K562 (cell line): ENCODE measurements at regions not wholly inside any gene's neighbourhood (a gene's known extent, or its start where the extent isn't known, plus 50 kb on each side); places are given as distances from the start of the nearest gene placed in this dataset.

Source experiments
- ATAC-seq: fragments of 200-7000 bp; cut with Tn5 transposase; 3 replicates; pipeline ENCODE4 v1.9.1; 2020; ENCODE audit warnings: moderate library complexity
- BruUV-seq: library from RNA; stranded (reverse); fragments of 400-500 nt; replicated peaks from 2 replicates; lab custom pipeline; 2021; lab: Mats Ljungman, UMichigan
- CTCF ChIA-PET: fragments of 300-600 bp; formaldehyde crosslinking; extraction: SDS; loops from one replicate; lab custom pipeline; 2021; ENCODE audit warnings: low intra/inter-chr PET ratio; lab: Yijun Ruan, JAX
- POLR2A ChIA-PET: fragments of 300-600, 350-650 bp; sonication (Branson Sonifier 250); formaldehyde crosslinking; extraction: SDS; loops from one replicate; lab custom pipeline; 2021; ENCODE audit warnings: antibody characterized with exemption, inconsistent platforms; lab: Yijun Ruan, JAX
- DNase-seq, 4 experiments: peaks; one replicate each; pipeline versions ENCODE4 v3.0.0 to v3.0.0-alpha.2; 2011 to 2018; ENCODE audit warnings: low spot score in 3 of 4, mixed read lengths in 3 of 4; ENCODE audit errors: extremely low read depth in 1 of 4
- FAIRE-seq: peaks from 2 replicates; lab custom pipeline; 2011; peaks lifted over from hg19 to GRCh38; lab: Jason Lieb, UNC
- H2AFZ ChIP-seq: 2 replicates; pipeline ENCODE4 v1.6.0; 2011; ENCODE audit warnings: low read depth, low read length, control low read depth, inconsistent platforms
- H3K27ac ChIP-seq: fragments of 200-600 bp; 3 replicates; pipeline ENCODE4 v1.8.0; 2011; ENCODE audit warnings: low read depth, mild to moderate bottlenecking, control low read depth, inconsistent platforms, low read length, moderate library complexity, mixed read lengths; ENCODE audit errors: extremely low read depth
- H3K27me3 ChIP-seq, 2 experiments: fragments of 300-600 bp in 1 of 2; 2 replicates in 1 of 2; 3 replicates in 1 of 2; pipeline versions ENCODE4 v1.6.0 to v1.8.0; 2011; ENCODE audit warnings: inconsistent platforms in 2 of 2, low read length in 2 of 2, mild to moderate bottlenecking in 1 of 2, mixed read lengths in 1 of 2, moderate library complexity in 1 of 2; ENCODE audit not compliant: control insufficient read depth in 2 of 2, insufficient read depth in 2 of 2
- H3K36me3 ChIP-seq: fragments of 300-600 bp; 3 replicates; pipeline ENCODE4 v1.8.0; 2011; ENCODE audit warnings: mild to moderate bottlenecking, low read length, inconsistent platforms; ENCODE audit not compliant: control insufficient read depth, insufficient read depth
- H3K4me1 ChIP-seq, 2 experiments: fragments of 200-600 bp in 1 of 2; replicated peaks in 1 of 2; 2 replicates in 1 of 2; 3 replicates in 1 of 2; pipeline versions ENCODE4 v1.5.1 to v1.8.0; 2011; ENCODE audit warnings: inconsistent platforms in 2 of 2, low read length in 2 of 2, mild to moderate bottlenecking in 1 of 2, mixed read lengths in 1 of 2, moderate library complexity in 1 of 2; ENCODE audit not compliant: control insufficient read depth in 2 of 2, insufficient read depth in 2 of 2
- H3K4me2 ChIP-seq: 2 replicates; pipeline ENCODE4 v1.6.1; 2011; ENCODE audit warnings: low read length, control low read depth, inconsistent platforms, mixed read lengths; ENCODE audit not compliant: insufficient read depth
- H3K4me3 ChIP-seq: fragments of 200-600 bp; sonication (generic), shearing (Covaris generic); 2 replicates; pipeline ENCODE4 v1.5.1; 2016; ENCODE audit warnings: control low read depth, inconsistent platforms
- H3K79me2 ChIP-seq: fragments of 200-600 bp; 3 replicates; pipeline ENCODE4 v1.8.0; 2011; ENCODE audit warnings: low read length, inconsistent platforms; ENCODE audit not compliant: control insufficient read depth, insufficient read depth
- H3K9ac ChIP-seq, 2 experiments: 2 replicates each; pipeline versions ENCODE4 v1.6.0 to v1.6.1; 2011; ENCODE audit warnings: low read depth in 2 of 2, low read length in 2 of 2, control low read depth in 1 of 2, inconsistent platforms in 1 of 2, mild to moderate bottlenecking in 1 of 2, mixed read lengths in 1 of 2; ENCODE audit not compliant: insufficient read depth in 1 of 2
- H3K9me1 ChIP-seq: one replicate; pipeline ENCODE4 v1.6.0; 2011; ENCODE audit warnings: inconsistent platforms, mild to moderate bottlenecking, low read length, moderate library complexity; ENCODE audit not compliant: control insufficient read depth, insufficient read depth
- H3K9me3 ChIP-seq: replicated peaks from 2 replicates; pipeline ENCODE4 v1.5.1; 2011; ENCODE audit warnings: low read depth, low read length, inconsistent platforms; ENCODE audit not compliant: control insufficient read depth, insufficient read depth
- H4K20me1 ChIP-seq: replicated peaks from 2 replicates; pipeline ENCODE4 v1.6.1; 2011; ENCODE audit warnings: low read length, inconsistent platforms, mixed read lengths; ENCODE audit not compliant: control insufficient read depth, insufficient read depth
- ATF7 ChIP-seq: fragments of 450-650 bp; IDR thresholded peaks from 2 replicates; pipeline ENCODE4 v1.7.1; 2014; ENCODE audit warnings: mild to moderate bottlenecking, moderate library complexity
- CXXC5 ChIP-seq: fragments of 250-450 bp; sonication (Bioruptor Pico); IDR thresholded peaks from 2 replicates; pipeline ENCODE4 v1.8.0; 2022; ENCODE audit warnings: inconsistent platforms, mild to moderate bottlenecking, moderate library complexity
- E2F8 ChIP-seq: fragments of 450-650 bp; IDR thresholded peaks from 2 replicates; pipeline ENCODE4 v1.7.1; 2018; ENCODE audit warnings: mild to moderate bottlenecking, low read depth; ENCODE audit not compliant: partially characterized antibody
- HIVEP1 ChIP-seq: fragments of 250-450 bp; sonication (Bioruptor Pico); IDR thresholded peaks from 2 replicates; pipeline ENCODE4 v1.4.0; 2020; ENCODE audit warnings: mild to moderate bottlenecking
- NCOR1 ChIP-seq: fragments of 450-650 bp; IDR thresholded peaks from 2 replicates; pipeline ENCODE4 v1.6.1; 2016; ENCODE audit warnings: mild to moderate bottlenecking, moderate library complexity
- POLR2AphosphoS2 ChIP-seq: IDR thresholded peaks from 2 replicates; pipeline ENCODE4 v1.6.1; 2012; ENCODE audit warnings: low read length, improper control_type of control experiment
- POU5F1 ChIP-seq: fragments of 150-350 bp; IDR thresholded peaks from 2 replicates; pipeline ENCODE4 v1.6.1; 2014; ENCODE audit warnings: borderline replicate concordance, low read length, low read depth, mild to moderate bottlenecking; ENCODE audit not compliant: partially characterized antibody
- RUNX1 ChIP-seq: sonication (generic); IDR thresholded peaks from 2 replicates; pipeline ENCODE4 v1.6.1; 2016; ENCODE audit warnings: antibody characterized with exemption, low read depth
- ZNF77 ChIP-seq: fragments of 250-450 bp; sonication (Bioruptor Pico); IDR thresholded peaks from 2 replicates; pipeline ENCODE4 v1.5.0; 2020
- WGBS: fragments of 100-300 bp; shearing (Covaris generic); methylation state at CpG from one replicate; pipeline ENCODE4 v1.1.6; 2016; ENCODE audit warnings: low coverage, mixed read lengths; ENCODE audit not compliant: insufficient coverage; ENCODE audit errors: missing lambda C conversion rate; 5-methylcytosine and 5-hydroxymethylcytosine counted together
- in situ Hi-C: fragments of 300-500 bp; cut with MboI; formaldehyde crosslinking; loops from 4 replicates; pipeline ENCODE4 v1.15.0; 2018; ENCODE audit warnings: inconsistent platforms, mixed read lengths
- intact Hi-C: fragments of 100-400 bp; cut with micrococcal nuclease; formaldehyde crosslinking; loops from 2 replicates; pipeline ENCODE4 v1.14.2; 2022

- H3K4me2 ChIP-seq = no peak overlapping the region
- H3K36me3 ChIP-seq = no peaks in the 10 kb centered on the region
- DNase-seq = no peak
- no peak overlapping the region for H3K27ac ChIP-seq
- no peaks in the 10 kb centered on the region for H3K4me1 ChIP-seq
- 0% methylated on average over 3 of the region's 3 CpGs for WGBS
- no peak for FAIRE-seq
- intact Hi-C loops (no loop called here), in situ Hi-C loops (no loop called here)
- no peak overlapping the region for H2AFZ ChIP-seq
- POLR2A ChIA-PET = no interaction called here
- H3K79me2 ChIP-seq = no peaks in the 10 kb centered on the region
- no peaks in the 10 kb centered on the region for H4K20me1 ChIP-seq
- no peaks in the 10 kb centered on the region for H3K9me1 ChIP-seq
- no peak for ATAC-seq
- no peak for TF ChIP-seq RUNX1
- no peak for TF ChIP-seq POU5F1
- no peak for TF ChIP-seq CXXC5 (CRISPR knock-in tag)
- TF ChIP-seq ZNF77 (CRISPR knock-in tag) = no peak
- TF ChIP-seq E2F8 = no peak
- no peak for TF ChIP-seq NCOR1
- TF ChIP-seq POLR2AphosphoS2 = no peak
- no peak for TF ChIP-seq ATF7
- TF ChIP-seq HIVEP1 = no peak
- CTCF ChIA-PET = no interaction called here
- BruUV-seq = no TSS peak
- H3K4me3 ChIP-seq = no peak overlapping the region
- no peaks in the 10 kb centered on the region for H3K9me3 ChIP-seq
- no peak overlapping the region for H3K9ac ChIP-seq
- no peaks in the 10 kb centered on the region for H3K27me3 ChIP-seq
Measured at GRCh38 chrX:137287191-137287590, 253.4 kb upstream of the GPR101 start.
